GM19463 (cell line): ENCODE measurements at regions not wholly inside any gene's neighbourhood (a gene's known extent, or its start where the extent isn't known, plus 50 kb on each side); places are given as distances from the start of the nearest gene placed in this dataset.

Experiments
- ATAC-seq: cut with Tn5 transposase; IDR thresholded peaks from one replicate; pipeline ENCODE4 v1.9.1; 2021; ENCODE audit warnings: mild to moderate bottlenecking, moderate library complexity; ENCODE audit not compliant: unreplicated experiment

- no peak for ATAC-seq
These were observed 683.1 kb downstream of the KCTD8 start for GRCh38 chr4:43765514-43765913.

GRCh38 chr4:43766648-43767047, 682.0 kb downstream of the KCTD8 start:
- no peak for ATAC-seq

DNA sequence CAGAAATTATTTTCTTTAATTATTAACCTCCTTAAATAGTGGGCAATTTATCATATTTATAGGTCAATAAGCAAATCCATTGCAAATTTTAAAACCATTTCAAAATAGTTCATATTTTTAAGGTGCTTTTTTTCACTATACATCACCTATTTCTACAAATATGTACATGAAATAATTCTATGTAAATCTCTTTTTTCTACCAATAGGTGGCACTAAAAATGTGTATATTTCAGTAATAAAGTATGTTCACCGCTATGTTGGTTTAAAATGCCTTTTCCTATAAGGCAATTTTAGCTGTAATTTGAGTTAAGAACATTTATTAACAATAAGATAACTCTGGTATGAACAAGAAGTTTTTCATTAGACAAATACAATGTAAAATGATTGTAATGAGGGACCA, 672.2 kb downstream of the KCTD8 start:
- ATAC-seq, result no peak

DNA sequence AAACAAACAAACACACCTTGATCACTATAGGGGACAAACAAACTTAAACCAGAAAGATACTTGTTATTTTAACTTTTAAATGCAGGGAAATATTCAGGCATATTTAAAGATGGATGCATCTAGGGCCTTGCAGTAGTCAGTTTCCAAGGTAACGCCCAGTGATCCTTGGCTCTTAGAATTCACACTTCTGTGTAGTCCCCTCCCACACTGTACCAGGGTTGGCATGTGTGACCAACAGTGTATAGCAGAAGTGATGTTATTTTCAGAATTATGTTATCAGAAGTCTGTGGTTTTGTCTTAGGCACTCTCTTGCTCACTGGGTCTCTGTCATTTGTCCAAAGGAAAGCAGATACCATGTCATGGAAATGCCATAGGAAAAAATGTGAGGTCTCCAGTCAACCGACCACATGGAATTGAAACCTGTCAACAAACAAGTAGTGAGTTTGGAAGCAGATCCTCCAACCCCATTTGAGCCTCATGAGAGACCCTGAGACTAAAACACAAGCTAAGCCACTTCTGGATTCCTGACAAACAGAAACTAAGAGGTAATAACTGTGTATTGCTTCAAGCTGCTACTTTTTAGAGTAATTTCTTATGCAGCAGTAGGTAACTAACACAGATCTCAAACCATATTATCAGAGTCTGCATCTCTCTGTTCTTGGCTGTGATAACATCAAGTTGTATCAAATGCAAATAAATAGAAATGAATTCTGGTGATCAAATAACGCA, 670.3 kb downstream of the KCTD8 start:
- ATAC-seq, result peak; percentile 66

DNA sequence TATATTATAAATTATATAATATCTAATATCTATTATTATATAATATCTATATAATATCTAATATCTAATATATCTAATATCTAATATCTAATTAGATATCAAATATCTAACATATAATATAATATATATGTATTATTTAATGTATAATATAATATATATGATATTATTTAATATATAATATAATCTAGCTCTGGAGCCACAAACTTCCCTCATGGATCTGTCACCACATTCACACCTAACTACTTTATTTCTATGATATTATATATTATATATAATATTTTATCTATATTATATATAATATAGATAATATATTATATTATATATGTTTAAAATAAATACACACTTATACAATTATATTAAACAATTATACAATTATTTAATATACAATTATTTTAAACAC, 667.5 kb downstream of the KCTD8 start:
- ATAC-seq, result no peak

DNA sequence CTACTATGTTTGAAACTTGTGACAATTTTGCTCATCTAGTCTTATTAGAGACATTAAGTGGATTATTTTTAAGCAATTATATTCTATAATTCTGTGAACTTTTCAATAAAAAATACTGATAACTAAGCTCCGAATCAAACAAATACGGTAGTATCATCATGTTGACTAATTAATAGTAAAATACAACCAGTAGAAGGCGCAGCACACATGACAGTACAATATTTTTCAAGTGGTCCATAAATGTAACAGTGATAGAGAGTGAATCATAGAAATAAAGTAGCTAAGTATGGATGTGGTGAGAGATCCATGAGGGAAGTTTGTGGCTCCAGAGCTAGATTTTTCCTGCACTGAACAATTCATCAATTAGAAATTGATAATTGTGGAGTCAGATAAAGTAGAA, 666.2 kb downstream of the KCTD8 start:
- ATAC-seq, result no peak

DNA sequence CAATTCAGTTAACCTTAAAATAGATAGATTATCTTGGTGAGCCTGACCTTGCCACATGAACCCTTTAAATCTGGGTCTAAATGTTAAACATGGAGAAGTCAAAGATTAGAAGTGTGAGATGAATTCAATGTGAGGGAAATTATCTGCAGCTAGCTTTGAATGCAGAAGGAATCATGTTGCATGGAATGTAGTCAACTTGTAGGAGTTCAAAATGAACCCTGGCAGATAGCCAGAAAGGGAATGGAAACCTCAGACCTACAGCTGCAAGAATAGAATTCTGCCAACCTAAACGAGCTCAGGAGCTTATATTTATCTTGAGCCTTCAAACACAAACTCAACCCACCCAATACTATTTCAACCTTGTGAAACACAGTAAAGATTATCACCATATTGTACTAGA, 632.5 kb downstream of the KCTD8 start:
- ATAC-seq, result no peak

GRCh38 chr4:43822621-43823020, 626.0 kb downstream of the KCTD8 start:
- ATAC-seq, result no peak

- ATAC-seq, result no peak
These were observed 612.7 kb downstream of the KCTD8 start for GRCh38 chr4:43835869-43836268.

- no peak for ATAC-seq
These were observed 611.4 kb downstream of the KCTD8 start for GRCh38 chr4:43837171-43837570.

DNA sequence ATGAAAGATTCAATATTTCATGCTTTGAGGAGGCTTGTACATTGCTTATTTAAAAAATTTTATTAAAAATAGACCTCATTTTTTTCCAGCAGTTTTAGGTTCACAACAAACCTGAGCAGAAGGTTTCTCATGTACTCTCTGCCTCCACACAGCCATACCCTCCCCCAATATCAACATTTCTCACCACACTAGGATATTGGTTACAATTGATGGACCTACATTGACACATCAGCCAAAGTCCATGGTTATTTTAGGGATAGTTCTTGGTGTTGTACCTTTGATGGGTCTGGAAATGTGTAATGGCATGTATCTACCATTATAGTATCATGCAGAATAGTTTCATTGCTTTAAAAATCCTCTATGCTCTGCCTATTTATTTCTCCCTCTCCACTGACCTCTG, 611.0 kb downstream of the KCTD8 start:
- no peak for ATAC-seq

DNA sequence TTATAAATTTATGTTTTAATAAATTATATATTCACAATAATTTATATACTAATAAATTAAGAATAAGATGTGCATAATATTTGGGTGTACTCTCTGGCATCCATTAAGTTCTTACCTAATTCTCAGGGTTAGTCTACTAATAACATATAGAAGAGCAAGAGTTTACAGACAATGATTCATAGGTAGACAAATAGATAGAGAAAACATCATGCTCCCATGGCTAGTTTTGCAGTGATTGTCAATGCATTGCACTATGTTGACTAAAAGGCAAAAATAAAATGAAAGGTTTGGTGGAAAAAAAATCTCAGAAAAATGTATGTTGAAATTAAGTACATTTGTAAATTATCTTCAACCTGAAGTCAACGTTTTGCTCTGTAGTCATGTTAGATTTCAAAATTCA, 606.0 kb downstream of the KCTD8 start:
- no peak for ATAC-seq

- no peak for ATAC-seq
These were observed 605.1 kb downstream of the KCTD8 start for GRCh38 chr4:43843501-43843900.

GRCh38 chr4:43846111-43846587, 602.5 kb downstream of the KCTD8 start:
- no peak for ATAC-seq

DNA sequence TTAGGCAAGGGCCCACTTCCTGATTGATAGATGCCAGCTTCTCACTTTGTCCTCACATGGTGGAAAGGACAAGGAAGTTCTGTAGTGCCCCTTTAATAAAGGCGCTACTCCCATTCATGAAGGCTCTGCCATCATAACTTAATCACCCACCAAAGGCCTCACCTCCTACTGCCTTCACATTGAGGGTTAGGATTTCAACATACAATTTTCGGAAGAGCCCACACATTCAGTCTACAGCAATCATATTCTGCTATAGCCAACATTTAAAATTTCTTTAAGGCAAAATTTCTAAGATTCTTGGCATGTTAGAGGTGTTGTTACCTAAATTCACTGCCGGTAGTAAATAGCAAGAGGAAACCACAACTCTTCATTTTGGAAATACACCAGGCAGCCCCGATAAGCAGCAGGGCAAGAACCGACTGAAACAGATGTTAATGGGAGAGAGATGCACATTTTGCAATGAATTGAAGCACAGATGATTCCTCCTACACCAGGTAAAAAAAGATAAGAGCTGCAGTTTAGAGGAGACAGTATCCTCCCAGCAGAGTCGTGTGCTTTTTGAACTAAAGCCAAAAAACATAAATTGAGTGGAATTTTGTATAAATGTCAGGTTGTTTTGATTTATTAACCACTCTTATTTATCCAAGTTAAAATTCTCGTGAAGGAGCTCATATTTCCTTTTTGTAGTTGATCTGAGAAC, 594.9 kb downstream of the KCTD8 start:
- no peak for ATAC-seq

DNA sequence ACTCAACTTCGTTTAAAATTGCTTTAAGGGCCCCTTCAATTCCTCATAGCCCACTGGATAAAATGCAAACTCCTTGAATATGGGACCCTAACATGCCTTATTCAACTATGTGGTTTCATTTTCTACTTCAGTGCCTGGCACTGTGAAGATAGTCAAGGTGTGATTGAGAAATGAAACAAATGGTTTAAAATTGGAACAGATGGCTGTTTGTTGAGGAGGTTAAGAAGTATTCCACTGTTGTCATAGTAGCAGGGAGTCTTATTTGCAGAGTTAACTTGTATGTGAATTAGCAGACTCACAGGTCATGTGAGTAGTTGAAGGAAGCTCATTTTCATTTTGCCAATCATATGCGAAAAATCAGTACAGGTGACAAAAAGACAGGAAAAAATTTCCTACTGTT, 593.3 kb downstream of the KCTD8 start:
- no peak for ATAC-seq

DNA sequence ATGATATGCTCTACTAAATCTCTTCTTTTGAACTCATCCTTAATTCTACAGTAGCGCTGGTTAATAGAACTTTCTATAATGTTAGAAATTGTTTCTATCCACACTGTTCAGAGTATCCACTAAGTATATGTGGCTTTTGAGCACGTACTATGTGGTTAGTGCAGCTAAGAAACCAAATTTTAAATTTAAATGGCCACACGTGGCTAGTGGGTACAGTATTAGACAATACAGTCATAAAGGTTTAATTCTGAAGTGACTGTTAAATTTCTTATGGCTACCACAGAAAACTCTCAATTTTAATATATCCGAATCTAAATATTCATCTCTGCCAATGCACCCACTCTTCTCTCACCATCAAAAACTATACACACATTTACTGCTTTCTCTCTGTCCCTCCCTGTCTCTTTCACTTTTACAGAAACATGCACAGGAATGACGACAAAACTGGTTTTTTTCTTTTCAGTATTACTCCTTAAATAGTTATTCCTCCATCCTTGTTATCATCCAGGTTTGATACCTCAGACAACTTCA, 583.9 kb downstream of the KCTD8 start:
- no peak for ATAC-seq

DNA sequence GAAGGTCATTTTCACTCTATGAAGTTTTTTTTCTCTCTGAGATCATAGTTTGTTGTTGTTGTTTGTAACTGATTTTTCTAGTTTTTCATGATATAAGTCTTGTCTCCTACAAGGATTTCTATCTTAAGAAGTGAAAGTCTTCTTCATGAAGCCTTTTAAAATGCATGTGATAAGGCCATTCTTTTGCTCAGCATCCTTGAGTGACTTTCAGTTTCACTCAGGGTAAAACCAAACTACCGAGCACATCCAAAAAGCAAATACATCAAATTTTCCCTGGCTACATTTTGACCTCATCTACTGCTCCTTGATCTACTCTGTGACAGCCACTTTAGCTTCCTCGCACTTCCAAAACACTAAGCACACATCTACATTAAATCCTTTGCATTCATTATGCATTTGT, 580.7 kb downstream of the KCTD8 start:
- no peak for ATAC-seq

GRCh38 chr4:43875655-43876054, 573.0 kb downstream of the KCTD8 start:
- no peak for ATAC-seq

- no peak for ATAC-seq
These were observed 566.1 kb downstream of the KCTD8 start for GRCh38 chr4:43882470-43882869.

- ATAC-seq, result no peak
These were observed 562.4 kb downstream of the KCTD8 start for GRCh38 chr4:43886196-43886595.

GRCh38 chr4:43898836-43899235, 549.8 kb downstream of the KCTD8 start:
- ATAC-seq, result no peak
